UCSD-AML1 (cell line): ENCODE measurements at regions not wholly inside any gene's neighbourhood (a gene's known extent, or its start where the extent isn't known, plus 50 kb on each side); places are given as distances from the start of the nearest gene placed in this dataset.
"Not testable (repeated sequence)": the region's sequence is repeated elsewhere in the genome, so short reads cannot be mapped to it uniquely, and the experiment has no call there.

Source experiments
- DNase-seq: peaks from one replicate; lab custom pipeline; 2025; ENCODE audit not compliant: unreplicated experiment; lab: John Stamatoyannopoulos, UW

- no peak for DNase-seq
Measured at GRCh38 chr6:6932968-6933367, 174.8 kb upstream of the RREB1 start.

- DNase-seq, result no peak
Measured at GRCh38 chr6:6940031-6941025, 167.4 kb upstream of the RREB1 start.

GRCh38 chr6:6941201-6941600 lies 166.6 kb upstream of the RREB1 start:
- DNase-seq, result no peak

GRCh38 chr6:6942091-6942490 lies 165.7 kb upstream of the RREB1 start:
- DNase-seq, result no peak

GRCh38 chr6:6942831-6943230 lies 164.9 kb upstream of the RREB1 start:
- peak; percentile 59 for DNase-seq

- no peak for DNase-seq
Measured at GRCh38 chr6:6943421-6943820, 164.3 kb upstream of the RREB1 start.

- DNase-seq, result no peak
Measured at GRCh38 chr6:6946206-6947155, 161.3 kb upstream of the RREB1 start.

- DNase-seq, result no peak
Measured at GRCh38 chr6:6950373-6951145, 157.2 kb upstream of the RREB1 start.

GRCh38 chr6:6951355-6951754 lies 156.4 kb upstream of the RREB1 start:
- DNase-seq, result no peak

GRCh38 chr6:6952484-6952883 lies 155.3 kb upstream of the RREB1 start:
- no peak for DNase-seq

GRCh38 chr6:6952927-6953326 lies 154.8 kb upstream of the RREB1 start:
- DNase-seq, result not testable (repeated sequence)

- DNase-seq, result no peak
Measured at GRCh38 chr6:6960571-6961251, 147.1 kb upstream of the RREB1 start.

GRCh38 chr6:6962086-6962485 lies 145.7 kb upstream of the RREB1 start:
- no peak for DNase-seq

- no peak for DNase-seq
Measured at GRCh38 chr6:6962699-6963098, 145.1 kb upstream of the RREB1 start.

GRCh38 chr6:6963390-6963789 lies 144.4 kb upstream of the RREB1 start:
- DNase-seq, result not testable (repeated sequence)

- DNase-seq, result no peak
Measured at GRCh38 chr6:6964675-6965074, 143.1 kb upstream of the RREB1 start.

GRCh38 chr6:6966127-6966526 lies 141.6 kb upstream of the RREB1 start:
- no peak for DNase-seq

GRCh38 chr6:6966569-6966968 lies 141.2 kb upstream of the RREB1 start:
- DNase-seq, result no peak

GRCh38 chr6:6968357-6968730 lies 139.4 kb upstream of the RREB1 start:
- no peak for DNase-seq
